ENCODE measurements at regions not wholly inside any gene's neighbourhood (a gene's known extent, or its start where the extent isn't known, plus 50 kb on each side); places are given as distances from the start of the nearest gene placed in this dataset.

- DNase-seq (ENCODE audit: low spot score) = no peak
Observed at GRCh38 chr4:1479454-1479853, 73.2 kb upstream of the NKX1-1 start.

- no peak for DNase-seq (ENCODE audit: low spot score)
Observed at GRCh38 chr4:1478766-1479355, 72.6 kb upstream of the NKX1-1 start.

GRCh38 chr4:1477045-1477840 is 71.0 kb upstream of the NKX1-1 start:
- DNase-seq (ENCODE audit: low spot score) = no peak

- DNase-seq (ENCODE audit: low spot score) = no peak
Observed at GRCh38 chr4:1476140-1476513, 69.9 kb upstream of the NKX1-1 start.

DNA sequence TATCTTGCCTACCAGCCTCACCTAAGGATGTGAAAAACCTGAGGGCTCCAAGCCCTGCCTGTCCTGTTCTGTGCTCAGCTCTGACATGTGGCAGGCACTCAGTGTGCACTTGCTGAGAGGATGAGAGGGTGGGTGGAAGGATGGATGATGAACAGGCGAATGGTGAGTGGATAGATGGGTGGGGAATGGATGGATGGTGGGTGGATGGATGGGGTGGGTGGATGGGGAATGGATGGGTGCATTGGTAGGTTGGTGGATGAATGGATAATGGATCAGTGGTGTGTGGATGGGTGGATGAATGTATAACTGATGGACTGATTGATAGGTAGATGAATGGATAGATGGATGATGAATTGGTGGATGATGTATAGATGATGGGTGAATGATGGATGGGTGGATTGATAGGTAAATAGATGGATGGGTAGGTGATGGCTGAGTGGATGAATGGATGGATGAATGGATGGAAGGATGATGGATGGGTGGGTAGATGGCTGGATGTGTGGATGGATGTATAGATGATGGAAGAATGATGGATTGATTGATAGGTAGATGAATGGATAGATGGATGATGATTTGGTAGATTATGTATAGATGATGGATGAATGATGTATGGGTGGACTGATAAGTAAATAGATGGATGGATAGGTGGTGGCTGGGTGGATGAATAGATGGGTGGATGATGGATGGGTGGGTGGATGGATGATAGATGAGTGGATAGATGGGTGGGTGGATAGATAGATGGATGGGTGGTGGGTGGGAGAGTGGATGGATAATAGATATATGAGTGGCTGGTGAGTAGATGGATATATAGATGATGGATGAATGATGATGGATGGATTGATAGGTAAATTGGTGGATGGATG is 69.3 kb upstream of the NKX1-1 start:
- no peak for DNase-seq (ENCODE audit: low spot score)

DNA sequence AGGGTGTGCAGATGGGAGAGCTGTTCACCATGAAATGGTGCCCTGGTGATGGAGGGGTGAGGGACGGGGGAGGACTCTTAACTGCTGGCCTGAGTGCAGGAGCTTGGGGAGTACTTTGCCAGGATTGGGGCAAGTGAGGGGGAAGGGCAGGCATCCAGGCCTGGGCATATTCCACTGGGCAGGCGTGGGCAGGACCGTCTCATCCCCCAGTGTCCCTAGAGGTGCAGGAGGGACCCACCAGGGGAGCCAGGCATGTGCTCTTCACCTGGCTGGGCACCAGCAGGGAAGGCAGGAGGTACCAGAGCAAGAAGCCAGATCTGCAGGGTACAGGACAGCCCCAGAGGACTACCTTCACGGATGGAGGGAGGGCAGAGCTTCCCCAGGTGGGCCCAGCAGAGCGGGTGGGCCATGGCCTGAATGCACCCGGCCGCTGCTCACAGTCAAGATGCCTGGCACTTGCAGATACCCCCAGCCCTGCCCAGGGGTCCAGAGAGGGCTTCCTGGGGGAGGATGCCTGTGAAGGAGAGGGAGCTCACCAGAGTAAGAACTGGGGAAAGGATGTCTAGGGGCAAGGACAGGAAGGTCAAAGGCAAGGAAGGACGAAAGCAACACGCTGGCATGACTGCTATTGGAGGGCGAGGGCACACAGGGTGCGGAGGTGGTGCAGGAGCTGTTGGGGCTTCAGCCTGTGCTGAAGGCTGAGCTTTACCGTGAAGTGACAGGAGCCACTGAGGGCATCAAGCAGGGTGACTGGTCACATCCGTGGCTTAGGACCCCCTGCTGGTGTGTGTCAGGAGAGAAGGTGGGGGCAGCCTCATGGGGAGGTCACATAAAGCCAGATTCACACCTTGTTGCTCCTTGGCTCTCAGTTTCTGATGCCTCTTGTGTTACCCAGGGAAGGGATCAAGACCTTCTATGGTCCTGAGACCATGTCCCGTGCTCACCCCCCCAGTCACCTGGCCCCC is 68.2 kb upstream of the NKX1-1 start:
- no peak for DNase-seq (ENCODE audit: low spot score)

DNA sequence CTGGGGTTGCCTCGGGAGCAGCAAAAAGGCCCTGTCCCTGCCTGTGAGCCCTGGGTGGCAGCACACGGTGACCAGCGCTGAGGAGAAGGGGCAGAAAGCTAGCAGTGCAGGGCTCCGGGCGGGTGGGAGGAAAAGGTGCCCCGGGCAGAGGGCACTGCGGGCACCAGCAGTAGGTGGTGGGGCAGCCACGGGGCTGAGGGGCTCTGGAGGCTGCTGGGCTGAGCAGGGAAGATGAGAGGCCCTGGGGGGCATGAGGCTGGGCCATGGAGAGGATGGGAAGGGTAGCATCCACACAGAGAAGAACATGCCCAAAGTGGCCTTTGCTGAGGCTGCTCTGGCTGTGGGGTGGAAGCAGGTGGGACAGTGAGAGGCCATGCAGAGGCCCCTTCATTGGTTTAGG is 67.5 kb upstream of the NKX1-1 start:
- no peak for DNase-seq (ENCODE audit: low spot score)

DNA sequence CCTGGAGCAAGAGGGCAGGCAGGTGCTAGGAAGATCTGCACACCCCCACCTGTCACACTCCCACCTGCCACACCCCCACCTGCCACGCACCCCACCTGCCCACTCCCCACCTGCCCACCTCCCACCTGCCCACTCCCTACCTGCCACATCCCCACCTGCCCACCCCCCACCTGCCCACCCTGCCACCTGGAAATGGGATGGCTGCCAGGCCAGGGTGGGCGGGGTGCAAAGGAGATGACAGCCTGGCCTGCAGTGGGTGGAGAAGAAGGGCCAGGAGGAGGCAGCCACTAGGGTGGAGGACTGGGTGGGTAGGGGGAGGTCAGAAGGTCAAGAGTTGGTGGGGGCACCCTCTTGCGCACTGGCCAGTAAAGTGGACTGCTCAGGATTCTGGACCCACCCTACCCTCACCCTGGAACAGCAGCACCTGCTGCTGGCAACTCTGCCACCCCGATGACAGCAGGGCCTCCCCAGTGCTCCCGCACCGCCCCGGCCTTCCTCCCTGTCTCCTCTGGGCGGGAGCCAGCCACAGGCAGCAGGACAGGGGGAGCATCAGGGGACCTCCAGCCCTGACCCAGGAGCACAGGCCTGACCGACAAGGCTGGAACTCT is 66.8 kb upstream of the NKX1-1 start:
- DNase-seq (ENCODE audit: low spot score) = no peak

DNA sequence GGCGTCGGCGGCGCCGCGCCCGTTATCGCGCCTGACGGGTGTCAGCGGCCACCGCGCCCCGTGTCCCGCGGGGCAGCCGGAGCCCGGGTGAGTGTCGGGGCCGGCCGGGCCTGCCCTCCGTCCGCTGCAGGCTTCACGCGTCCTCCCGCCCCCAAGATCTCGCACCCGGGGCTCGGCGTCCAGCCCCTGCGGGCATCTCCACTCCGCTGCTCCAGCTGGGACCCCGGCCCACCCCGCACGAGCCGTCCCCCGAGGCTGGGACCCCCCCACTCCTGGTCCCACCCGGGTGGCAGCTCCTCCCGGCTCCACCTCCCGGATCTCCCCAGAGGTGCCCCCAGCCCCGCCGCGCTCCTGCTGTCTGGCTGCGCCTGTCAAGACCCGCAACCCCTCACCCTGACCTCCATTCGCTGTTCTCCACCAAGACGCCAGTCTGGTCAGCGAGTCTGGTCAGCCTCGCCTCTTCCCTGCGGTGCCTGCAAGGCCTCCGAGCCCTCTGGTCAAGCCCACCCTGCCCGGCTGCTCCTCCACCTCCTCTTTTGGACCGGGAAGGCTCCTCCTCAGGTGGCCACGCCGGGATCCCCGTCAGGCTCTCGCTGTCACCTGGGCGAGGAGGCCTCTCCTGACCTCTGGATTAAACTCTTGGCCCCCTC is 66.0 kb upstream of the NKX1-1 start:
- no peak for DNase-seq (ENCODE audit: low spot score)

GRCh38 chr4:1471443-1472147 is 65.4 kb upstream of the NKX1-1 start:
- DNase-seq (ENCODE audit: low spot score) = no peak

- DNase-seq (ENCODE audit: low spot score) = no peak
Observed at GRCh38 chr4:1470816-1471442, 64.7 kb upstream of the NKX1-1 start.

GRCh38 chr4:1470393-1470670 is 64.1 kb upstream of the NKX1-1 start:
- no peak for DNase-seq (ENCODE audit: low spot score)

DNA sequence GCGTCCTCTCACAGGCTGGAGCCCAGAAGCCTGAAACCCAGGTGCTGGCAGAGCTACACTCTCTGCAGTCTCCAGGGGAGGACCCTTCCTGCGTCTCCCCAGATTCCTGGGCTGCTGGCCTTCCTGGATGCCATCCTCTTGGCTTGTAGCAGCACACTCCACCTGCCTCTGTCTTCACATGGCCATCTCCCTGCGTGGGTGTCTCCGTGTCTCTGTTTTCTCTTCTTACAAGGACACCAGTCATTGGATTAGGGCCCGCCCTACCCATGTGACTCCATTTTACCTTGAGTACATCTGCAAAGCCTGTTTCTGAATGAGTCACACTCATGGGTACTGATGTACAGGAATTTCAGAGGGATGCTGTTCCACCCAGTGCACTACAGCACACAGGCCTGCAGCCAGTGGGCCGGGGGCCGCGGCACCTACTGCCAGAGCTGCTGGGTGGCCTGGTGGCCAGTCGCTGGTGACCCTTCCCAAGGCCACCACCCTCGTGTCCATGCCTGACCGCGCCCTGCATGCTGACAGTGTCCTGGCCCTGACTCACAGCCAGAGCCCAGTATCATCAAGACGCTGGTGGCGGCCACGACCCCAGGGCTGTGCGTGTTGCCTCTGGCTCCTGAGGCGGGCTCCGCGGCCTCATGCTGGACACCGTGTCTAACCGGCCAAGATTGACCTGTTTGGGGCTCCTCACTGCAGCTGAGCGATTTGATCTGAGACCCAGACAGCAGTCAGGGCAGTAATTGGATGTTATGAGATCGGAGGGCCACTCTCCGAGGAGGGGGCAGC is 63.6 kb upstream of the NKX1-1 start:
- DNase-seq (ENCODE audit: low spot score) = no peak

DNA sequence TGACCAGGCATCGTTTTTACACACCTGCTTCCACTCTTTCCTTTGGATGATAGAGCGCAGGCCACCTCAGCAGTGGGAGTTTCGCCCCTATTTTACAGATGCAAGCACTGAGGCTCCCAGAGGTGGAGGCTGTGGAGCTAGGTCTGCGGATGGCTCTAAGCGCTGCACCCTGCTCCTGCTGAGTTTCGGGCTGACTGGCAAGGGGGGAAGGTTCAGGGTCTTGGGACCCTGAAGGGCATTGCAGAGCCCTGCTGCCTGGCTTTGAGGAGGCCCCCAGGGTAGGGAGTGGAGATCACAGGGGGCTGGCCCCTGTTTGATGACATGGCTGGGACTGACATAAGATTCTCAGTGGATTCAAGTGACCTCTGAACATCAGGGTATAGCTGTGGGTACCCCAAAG is 62.8 kb upstream of the NKX1-1 start:
- DNase-seq (ENCODE audit: low spot score) = no peak

GRCh38 chr4:1467581-1468458 is 61.6 kb upstream of the NKX1-1 start:
- no peak for DNase-seq (ENCODE audit: low spot score)

DNA sequence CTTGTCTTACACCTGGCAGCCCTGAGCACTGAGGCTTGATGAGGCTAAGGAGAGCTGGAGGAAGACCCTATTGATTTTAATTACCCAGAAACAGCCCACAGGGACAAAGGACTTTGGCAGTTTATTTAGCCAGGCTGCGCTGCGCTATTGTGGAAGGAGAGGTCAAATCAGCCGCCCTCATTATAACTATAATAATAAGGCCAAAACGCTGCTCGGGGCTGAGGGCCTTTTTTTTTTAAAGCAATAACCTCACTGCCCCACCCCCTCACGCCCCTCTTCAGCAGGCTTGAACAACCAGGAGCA is 60.6 kb upstream of the NKX1-1 start:
- no peak for DNase-seq (ENCODE audit: low spot score)

GRCh38 chr4:1466034-1466862 is 60.0 kb upstream of the NKX1-1 start:
- DNase-seq (ENCODE audit: low spot score) = no peak
